ENCODE measurements at regions not wholly inside any gene's neighbourhood (a gene's known extent, or its start where the extent isn't known, plus 50 kb on each side); places are given as distances from the start of the nearest gene placed in this dataset.

DNA sequence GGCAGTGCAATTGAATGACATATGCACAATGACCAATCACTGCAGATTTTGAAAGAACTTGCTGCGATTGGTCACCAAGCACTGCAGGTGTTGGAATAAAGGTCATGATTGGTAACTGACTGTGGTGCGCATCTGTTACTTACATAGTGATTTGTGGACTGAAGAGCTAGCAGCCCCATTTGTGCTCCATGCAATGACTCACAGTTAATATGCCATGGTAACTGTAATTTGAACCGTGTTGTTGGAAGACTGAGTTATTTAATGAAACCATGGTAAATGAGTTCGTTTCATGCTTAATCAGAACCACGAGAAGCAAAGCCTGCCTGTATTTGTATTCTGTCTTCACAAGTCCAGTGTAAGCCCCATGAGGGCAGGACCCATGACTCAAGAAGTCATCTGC is 220.5 kb downstream of the TJP1 start:
- DNase-seq (ENCODE audit: low read depth) = no peak

DNA sequence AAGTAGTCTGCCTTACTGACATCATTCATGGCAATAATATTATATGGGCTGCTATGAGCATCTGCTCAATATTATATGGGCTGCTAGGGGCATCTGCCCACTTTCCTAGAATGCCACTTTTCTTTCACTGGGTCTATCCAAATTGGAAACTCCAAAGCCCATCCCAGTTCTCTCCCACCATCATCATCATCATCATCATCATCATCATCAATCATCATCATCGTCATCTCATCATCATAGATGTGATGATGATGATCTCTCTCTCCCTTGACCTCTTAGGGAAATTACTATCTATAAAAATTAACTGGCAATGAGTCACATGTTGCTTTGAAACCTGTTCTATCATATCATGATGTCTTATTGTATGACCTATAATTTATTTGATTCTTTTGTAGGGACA is 222.0 kb downstream of the TJP1 start:
- no peak for DNase-seq (ENCODE audit: low read depth)

DNA sequence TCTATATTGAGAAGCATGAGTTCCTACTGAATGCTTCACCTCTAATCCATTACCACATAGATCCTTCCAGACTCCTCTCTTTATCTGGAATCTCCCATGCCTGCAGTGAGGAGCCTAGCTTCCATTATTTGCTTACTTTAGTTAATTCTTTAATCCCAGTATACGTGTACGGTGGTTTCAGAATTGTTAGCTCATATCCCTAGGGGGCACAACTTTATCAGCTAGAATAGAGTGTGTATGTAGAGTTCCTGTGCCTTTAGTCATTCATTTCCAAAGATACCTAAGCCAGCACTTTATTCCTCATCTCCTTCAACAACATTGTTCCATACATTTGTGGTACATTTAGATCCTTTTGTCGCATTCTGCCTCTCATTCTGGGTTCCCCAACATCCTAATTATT is 226.0 kb downstream of the TJP1 start:
- DNase-seq (ENCODE audit: low read depth) = peak; percentile 69

DNA sequence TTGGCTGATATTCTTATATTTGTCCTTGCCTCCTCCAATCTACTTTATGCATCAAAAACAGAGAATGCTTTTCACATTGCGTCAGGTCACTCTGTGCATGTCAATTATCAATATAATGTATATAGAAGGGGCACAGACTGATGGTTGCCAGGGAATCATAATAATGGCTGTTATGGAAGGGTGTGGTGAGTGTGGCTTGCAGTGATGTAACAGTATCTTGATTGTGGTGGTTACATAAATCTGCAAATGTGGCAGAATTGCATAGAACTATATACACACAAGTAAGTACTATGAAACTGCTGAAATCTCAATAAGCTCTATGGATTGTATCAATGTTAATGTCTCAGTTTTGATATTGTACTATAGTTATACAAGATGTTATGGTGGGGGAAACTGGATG is 228.6 kb downstream of the TJP1 start:
- no peak for DNase-seq (ENCODE audit: low read depth)

- no peak for DNase-seq (ENCODE audit: low read depth)
Measured at GRCh38 chr15:29593111-29593510, 229.2 kb downstream of the TJP1 start.

- no peak for DNase-seq (ENCODE audit: low read depth)
Measured at GRCh38 chr15:29590701-29591100, 231.6 kb downstream of the TJP1 start.

GRCh38 chr15:29589975-29590374 is 232.3 kb downstream of the TJP1 start:
- no peak for DNase-seq (ENCODE audit: low read depth)

GRCh38 chr15:29589416-29589815 is 232.9 kb downstream of the TJP1 start:
- DNase-seq (ENCODE audit: low read depth) = no peak

GRCh38 chr15:29573197-29573838 is 248.9 kb downstream of the TJP1 start:
- no peak for DNase-seq (ENCODE audit: low read depth)

DNA sequence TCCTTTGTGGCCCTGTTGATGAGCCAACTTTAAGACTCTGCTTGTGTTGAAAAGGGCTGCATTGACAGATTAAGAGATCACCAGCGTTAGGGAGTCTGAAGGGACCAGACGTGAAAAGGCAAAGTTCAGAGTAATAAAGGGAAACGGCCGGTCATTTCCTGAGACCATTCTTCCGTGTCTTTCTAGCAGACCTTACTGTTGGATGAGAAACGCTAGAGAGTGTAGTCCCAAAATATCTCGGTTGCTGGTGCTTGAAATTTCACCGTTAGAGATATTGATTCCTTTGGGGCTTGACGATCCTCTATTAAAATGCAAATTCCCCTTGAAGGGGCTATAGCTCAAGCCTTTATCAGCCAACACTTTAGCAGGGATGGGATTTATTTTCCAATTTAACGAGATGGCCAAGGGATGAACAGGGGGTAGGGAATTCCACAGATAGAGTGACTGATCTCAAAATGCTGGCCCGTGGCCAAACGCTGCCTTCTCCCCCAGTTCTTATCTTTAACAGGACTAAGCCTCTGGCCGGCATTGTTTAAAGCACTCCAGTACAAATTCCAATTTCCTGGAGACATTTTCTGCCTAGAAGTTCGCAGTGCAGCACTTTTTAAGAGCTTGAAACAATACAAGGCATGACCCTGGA is 250.4 kb downstream of the TJP1 start:
- no peak for DNase-seq (ENCODE audit: low read depth)

- no peak for DNase-seq (ENCODE audit: low read depth)
Measured at GRCh38 chr15:29570948-29571791, 251.1 kb downstream of the TJP1 start.

DNA sequence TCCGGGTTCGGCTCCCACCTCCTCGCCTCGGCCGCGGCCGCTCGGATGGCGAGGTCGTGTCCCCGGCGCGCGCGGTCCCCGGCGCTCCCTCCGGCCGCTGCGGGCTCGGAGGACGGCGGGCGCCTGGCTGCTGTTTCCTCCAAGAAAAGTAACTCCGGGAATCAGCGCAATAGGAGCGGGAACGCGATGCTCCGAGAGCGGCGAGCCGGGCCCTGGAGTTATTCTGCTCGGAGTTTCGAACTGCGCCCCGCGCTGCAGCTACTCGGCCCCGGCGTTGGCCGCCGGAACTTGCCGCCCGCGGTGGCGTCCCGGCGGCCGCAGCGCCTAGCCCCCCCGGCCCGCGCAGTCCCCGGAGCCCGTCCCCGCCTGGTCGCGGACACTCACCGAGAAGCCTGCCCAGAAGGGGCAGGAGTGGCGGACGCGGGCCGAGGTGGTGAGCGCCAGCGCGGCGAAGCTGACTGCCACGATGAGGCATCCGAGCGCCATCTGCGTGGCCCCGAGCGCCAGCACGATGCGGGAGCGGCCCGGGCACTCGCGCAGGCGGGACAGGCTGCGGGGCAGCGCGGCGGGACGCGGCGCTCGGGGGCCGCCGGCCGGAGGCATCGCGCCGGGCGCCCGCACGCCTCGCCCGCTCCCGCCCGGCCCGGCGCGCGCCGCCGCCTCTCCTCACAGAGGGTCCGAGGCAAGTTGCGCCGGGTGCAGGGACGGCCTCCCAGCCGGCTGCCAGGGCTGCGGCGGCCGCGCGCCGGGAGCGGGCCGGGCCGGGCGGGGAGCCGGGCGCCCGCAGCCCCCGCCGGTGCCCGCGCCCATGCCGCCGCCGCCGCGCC is 251.9 kb downstream of the TJP1 start:
- no peak for DNase-seq (ENCODE audit: low read depth)

GRCh38 chr15:29569533-29570092 is 252.7 kb downstream of the TJP1 start:
- DNase-seq (ENCODE audit: low read depth) = no peak

DNA sequence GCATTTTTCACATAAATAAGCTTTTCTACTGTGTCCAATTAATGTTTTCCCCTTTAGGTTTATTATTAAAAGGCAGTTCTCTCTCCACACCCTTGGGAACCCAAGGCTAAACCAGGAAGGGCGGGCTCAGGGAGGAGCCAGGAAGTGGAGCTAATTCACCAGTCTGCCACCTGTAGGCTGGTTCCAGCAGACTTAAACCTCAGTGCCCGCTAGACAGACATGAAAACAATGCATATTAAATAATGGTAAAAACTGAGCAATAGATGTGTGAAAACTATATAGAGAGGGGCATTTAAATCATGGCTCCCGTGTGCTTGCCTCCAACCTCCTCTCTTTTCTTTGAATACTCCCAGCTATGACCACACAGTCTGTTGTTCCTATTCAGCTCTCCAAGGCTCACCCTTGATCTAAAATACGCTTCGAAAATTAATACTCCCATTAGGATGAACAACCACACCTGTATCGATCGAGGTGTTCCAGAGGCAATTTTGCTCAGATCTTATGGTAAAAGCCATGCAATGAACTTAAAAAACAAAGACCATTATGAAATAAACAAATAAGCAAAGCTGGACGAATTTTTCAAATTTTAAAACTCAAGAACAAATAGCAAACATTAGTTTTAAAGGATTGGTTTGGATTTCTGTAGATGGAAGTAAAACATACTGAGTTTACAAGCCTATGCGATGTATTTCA is 253.3 kb downstream of the TJP1 start:
- DNase-seq (ENCODE audit: low read depth) = peak; percentile 12

DNA sequence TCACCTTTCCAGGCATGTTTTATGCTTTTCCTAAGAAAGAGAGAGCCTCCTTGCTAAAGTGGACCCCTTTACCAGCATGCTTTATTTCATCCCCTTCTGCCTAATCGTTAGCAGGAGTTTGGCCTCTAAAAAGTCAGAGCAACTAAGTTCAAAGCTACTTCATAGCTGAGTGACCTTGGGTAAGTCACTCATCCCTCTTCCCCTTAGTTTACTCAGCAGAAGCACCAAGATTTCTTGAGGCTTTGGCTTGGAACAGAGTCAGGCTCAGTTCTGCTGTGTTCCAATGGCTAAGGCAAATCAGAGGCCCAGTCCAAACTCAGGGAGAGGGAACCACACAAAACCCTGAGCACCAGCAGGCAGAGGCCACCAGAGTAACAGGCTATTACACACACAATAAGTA is 254.9 kb downstream of the TJP1 start:
- DNase-seq (ENCODE audit: low read depth) = no peak

GRCh38 chr15:29566914-29567313 is 255.4 kb downstream of the TJP1 start:
- DNase-seq (ENCODE audit: low read depth) = no peak

- no peak for DNase-seq (ENCODE audit: low read depth)
Measured at GRCh38 chr15:29563112-29563511, 259.2 kb downstream of the TJP1 start.

GRCh38 chr15:29560896-29561295 is 261.4 kb downstream of the TJP1 start:
- no peak for DNase-seq (ENCODE audit: low read depth)

DNA sequence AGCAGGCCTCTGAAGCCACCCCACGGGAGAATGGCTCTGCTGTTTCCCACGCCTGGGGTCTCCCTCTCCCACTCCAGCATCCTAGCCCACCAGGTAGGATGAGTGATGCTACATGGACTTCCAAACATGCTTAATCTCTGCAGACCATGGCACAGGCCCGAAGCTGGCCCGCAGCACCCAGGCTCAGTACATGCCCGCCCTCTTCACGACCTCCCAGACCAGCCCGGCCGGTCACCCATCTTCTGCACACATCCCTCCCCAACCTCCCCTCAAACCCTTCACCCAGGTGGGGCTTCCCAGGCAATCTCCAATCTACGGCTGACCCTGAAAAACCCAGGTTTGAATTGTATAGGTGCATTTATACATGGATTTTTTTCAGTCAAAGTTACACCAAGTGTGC is 264.0 kb downstream of the TJP1 start:
- no peak for DNase-seq (ENCODE audit: low read depth)

DNA sequence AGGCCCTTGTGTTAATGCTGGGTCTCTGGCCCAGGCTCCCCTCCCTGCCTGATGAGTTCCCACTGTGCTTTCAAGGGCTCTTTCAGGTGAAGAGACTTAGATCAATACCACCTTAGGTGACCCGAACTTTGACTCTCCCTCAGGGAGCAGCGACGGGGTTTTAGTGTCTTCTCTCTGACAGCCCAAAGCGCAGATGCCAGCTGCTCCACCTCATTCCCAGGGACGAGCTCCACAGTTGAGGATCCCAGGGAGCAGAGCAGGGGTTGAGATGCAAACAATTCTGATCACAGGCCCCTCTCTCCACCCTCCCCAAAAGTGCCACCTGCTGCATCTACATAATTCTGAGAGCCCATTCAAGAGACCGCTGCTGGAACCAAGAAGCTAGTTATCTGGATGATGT is 265.1 kb downstream of the TJP1 start:
- DNase-seq (ENCODE audit: low read depth) = no peak

DNA sequence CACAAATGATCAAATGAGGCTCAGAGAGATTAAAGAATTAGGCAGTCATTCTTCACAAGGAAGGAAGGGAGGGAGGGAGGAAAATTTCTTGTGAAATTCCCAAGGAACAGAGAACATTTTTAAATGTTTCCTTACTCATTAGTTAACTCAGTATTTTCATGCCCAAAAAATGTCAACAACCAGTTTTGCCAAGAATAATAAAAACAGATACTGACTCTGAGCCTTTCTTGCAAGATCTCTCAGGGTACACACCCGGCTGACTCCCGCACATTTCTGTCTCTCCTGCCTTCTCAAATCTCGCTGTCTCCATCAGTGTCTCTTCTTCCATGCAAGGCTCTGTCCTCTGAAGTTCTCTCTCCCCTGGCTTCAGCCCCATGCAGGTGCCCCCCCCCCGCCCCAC is 265.9 kb downstream of the TJP1 start:
- no peak for DNase-seq (ENCODE audit: low read depth)

All from ELR (cell line).